GM12891 (cell line): ENCODE measurements at regions not wholly inside any gene's neighbourhood (a gene's known extent, or its start where the extent isn't known, plus 50 kb on each side); places are given as distances from the start of the nearest gene placed in this dataset.

Experiments
- POLR2A ChIP-seq: IDR thresholded peaks from 2 replicates; pipeline ENCODE4 v1.6.1; 2011; ENCODE audit warnings: low read depth, low read length, control low read depth
- POLR2AphosphoS5 ChIP-seq: IDR thresholded peaks from 2 replicates; pipeline ENCODE4 v1.6.1; 2011; ENCODE audit warnings: low read depth, low read length, control low read depth
- POU2F2 ChIP-seq: IDR thresholded peaks from 2 replicates; pipeline ENCODE4 v1.6.1; 2011; ENCODE audit warnings: low read depth, mild to moderate bottlenecking, control low read depth, low read length, moderate library complexity

- TF ChIP-seq POLR2A (no peak), POLR2AphosphoS5 (no peak), POU2F2 (no peak)
Measured at GRCh38 chrX:114221445-114221844, 362.4 kb upstream of the HTR2C start.
